NCI-H1694 treated with DMSO at 0.1 percent for 48 hours (cell line): ENCODE measurements at regions not wholly inside any gene's neighbourhood (a gene's known extent, or its start where the extent isn't known, plus 50 kb on each side); places are given as distances from the start of the nearest gene placed in this dataset.

Source experiments
- DNase-seq: peaks from one replicate; lab custom pipeline; 2025; lab: John Stamatoyannopoulos, UW

GRCh38 chr12:45669792-45670191, 59.7 kb upstream of the ARID2 start:
- no peak for DNase-seq

GRCh38 chr12:45670346-45671065, 59.0 kb upstream of the ARID2 start:
- DNase-seq = no peak

GRCh38 chr12:45671254-45671653, 58.3 kb upstream of the ARID2 start:
- DNase-seq = no peak

GRCh38 chr12:45674181-45674977, 55.1 kb upstream of the ARID2 start:
- no peak for DNase-seq

- no peak for DNase-seq
Measured at GRCh38 chr12:45675534-45675933, 54.0 kb upstream of the ARID2 start.
